Heart left ventricle (tissue), 13 donors: ENCODE measurements at regions not wholly inside any gene's neighbourhood (a gene's known extent, or its start where the extent isn't known, plus 50 kb on each side); places are given as distances from the start of the nearest gene placed in this dataset.

Experiments
- POLR2A ChIP-seq, 2 donors: fragments of 450-650 bp; IDR thresholded peaks; one replicate each; pipeline ENCODE4 v1.6.1; 2017; ENCODE audit warnings: antibody characterized with exemption in 2 of 2, mild to moderate bottlenecking in 2 of 2, moderate library complexity in 2 of 2
- TF ChIP-seq, protein P1 (sequence below), 12 donors: fragments of 200-600 bp; sonication (generic) in 4 of 12; IDR thresholded peaks; one replicate each; pipeline versions ENCODE4 v1.5.0 to v1.8.0; 2018 to 2022; ENCODE audit warnings: antibody characterized with exemption in 12 of 12, mild to moderate bottlenecking in 5 of 12
- donor health status: ischemic (EF 13 %, LVEDD 7.1; RV severe dilation, severe dysfunction).
- donor health status: DM: no; HTN: yes; CAD: no.
- donor health status: DM: no; HTN: no; CAD: no.
- donor health status: ischemic (EF 25% LVEDD 6.9; RV normal size, moderate dysfunction).
- donor health status: ischemic (EF 25% LVEDD 5.7; RV mildly dilated, moderate dysfunction).
- donor health status: ischemic (EF 35%, LVEDD 5.7; RV mildly dilated, moderate dysfunction).
- donor health status: nonischemic (EF 11% LVEDD 7.7; RV severe dilation, severe dysfunction).
- donor health status: DM: yes; HTN: yes; CAD: no.
- donor health status: PGD.
- donor health status: ischemic (EF 29% LVEDD 5.4; RV normal size, mild dysfunction).
- donor health status: nonischemic (EF 23%, LVEDD 6.1; RV moderate dilation, normal function).

DNA sequence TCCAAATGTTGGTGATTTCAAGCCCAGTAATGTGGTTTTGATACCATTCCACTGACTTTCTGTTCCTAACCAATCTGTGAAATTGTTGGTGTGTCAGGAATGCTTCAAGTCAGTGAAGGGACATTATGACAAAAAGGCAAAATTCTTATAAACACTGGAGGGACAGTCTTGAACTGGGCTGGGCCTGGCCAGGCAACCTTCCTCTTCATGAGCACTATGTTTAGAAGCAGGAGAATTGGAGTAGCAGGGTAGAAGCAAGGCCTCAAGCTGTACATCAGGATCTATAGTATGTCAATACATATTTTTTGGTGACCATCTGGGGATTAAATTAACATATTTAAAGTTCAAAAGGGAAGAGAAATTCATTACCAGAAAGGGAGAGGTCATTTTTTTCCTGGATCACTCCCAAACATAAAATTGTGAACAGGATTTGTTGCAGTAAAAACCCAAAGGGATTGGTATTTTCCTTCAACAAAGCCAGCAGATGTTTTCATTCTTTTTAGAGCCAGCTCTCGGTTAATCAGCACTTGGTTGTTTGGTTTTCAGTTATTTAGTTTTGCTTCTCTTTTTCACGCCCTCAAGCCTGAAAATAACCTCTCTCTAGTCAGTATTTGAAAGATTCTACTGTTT, 77.9 kb upstream of the PIK3R1 start:
- TF ChIP-seq, protein P1, sequence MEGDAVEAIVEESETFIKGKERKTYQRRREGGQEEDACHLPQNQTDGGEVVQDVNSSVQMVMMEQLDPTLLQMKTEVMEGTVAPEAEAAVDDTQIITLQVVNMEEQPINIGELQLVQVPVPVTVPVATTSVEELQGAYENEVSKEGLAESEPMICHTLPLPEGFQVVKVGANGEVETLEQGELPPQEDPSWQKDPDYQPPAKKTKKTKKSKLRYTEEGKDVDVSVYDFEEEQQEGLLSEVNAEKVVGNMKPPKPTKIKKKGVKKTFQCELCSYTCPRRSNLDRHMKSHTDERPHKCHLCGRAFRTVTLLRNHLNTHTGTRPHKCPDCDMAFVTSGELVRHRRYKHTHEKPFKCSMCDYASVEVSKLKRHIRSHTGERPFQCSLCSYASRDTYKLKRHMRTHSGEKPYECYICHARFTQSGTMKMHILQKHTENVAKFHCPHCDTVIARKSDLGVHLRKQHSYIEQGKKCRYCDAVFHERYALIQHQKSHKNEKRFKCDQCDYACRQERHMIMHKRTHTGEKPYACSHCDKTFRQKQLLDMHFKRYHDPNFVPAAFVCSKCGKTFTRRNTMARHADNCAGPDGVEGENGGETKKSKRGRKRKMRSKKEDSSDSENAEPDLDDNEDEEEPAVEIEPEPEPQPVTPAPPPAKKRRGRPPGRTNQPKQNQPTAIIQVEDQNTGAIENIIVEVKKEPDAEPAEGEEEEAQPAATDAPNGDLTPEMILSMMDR (IDR thresholded peaks at IDR 0.05): no peak
- TF ChIP-seq POLR2A (IDR thresholded peaks at IDR 0.05): no peak
